Activated CD4-positive, alpha-beta T cell treated with anti-CD3 and anti-CD28 coated beads, Interleukin-10, Interleukin-2, amounts not matched to agents 100 ng/mL and 50 ng/mL, durations not matched to agents 16 hours and 8 hours (primary cell): ENCODE measurements at regions not wholly inside any gene's neighbourhood (a gene's known extent, or its start where the extent isn't known, plus 50 kb on each side); places are given as distances from the start of the nearest gene placed in this dataset.
"Not testable (repeated sequence)": the region's sequence is repeated elsewhere in the genome, so short reads cannot be mapped to it uniquely, and the experiment has no call there.

Experiments
- DNase-seq: peaks from one replicate; pipeline ENCODE4 v3.0.0-alpha.2; 2020

GRCh38 chrX:80508083-80508482 lies 87.8 kb downstream of the TENT5D start:
- not testable (repeated sequence) for DNase-seq

- no peak for DNase-seq
These were observed 91.9 kb downstream of the TENT5D start for GRCh38 chrX:80511969-80512760.

- no peak for DNase-seq
These were observed 92.7 kb downstream of the TENT5D start for GRCh38 chrX:80512924-80513323.

DNA sequence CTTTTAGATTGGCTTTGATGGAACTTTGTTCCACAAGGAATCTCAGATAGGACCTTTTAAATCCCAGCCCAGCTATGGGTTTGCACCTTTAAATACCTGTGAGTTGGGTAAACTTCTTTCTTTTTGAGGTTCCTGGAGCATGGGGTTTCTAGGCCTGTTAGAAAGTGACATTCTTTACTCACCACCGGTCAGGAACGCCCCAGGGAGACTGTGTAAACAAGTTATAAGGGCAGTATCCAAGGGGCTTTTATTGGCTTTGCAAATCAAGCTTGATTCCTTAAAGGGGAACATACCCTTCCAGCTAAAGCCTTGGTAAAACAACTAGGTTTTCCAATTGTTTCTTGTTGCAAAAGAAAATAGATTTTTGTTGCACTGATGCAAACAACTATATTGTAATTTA lies 93.4 kb downstream of the TENT5D start:
- DNase-seq: no peak

- no peak for DNase-seq
These were observed 116.8 kb downstream of the TENT5D start for GRCh38 chrX:80537096-80537495.

DNA sequence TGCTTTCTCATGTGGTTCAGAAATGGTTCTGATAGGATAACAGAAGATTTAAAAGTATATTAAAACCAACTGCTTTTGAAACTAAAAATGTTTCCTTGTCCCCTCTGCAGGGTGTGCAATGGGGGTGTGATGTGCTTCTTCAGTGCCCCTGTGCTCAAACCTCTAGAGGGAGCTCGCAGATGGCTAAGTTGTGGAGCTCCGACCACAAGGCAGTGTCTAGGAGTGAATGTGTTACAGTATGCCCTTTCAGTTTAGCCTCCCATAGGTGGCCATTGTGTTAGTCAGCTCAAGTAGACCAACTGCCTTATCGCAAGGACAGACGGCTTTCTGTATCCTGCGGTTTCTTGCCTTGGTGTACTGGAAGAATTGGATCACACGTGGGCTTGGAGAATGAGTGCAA lies 130.5 kb downstream of the TENT5D start:
- DNase-seq: peak; percentile 9

- no peak for DNase-seq
These were observed 135.9 kb downstream of the TENT5D start for GRCh38 chrX:80556148-80556547.

GRCh38 chrX:80572636-80573035 lies 152.4 kb downstream of the TENT5D start:
- DNase-seq: no peak

DNA sequence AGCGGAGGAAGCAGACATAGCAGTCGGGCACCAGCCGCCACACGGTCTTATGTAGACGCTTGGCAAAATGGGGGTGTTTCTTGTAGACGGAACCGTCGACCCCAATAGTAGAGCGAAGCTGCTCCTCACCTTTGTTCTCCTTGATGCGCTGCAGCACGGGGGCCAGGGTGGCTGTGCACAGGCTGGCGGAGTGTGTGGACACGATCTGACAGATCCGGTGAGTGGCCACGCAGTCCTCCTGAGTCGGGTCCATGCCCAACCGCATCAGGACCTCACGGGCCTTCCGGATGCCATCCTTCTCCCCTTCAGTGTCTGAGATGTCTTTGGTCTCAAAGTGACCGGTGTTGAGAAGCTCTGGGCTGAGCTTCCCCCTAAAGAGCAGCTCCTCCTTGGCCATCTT lies 153.0 kb downstream of the TENT5D start:
- no peak for DNase-seq

GRCh38 chrX:80574486-80575086 lies 154.3 kb downstream of the TENT5D start:
- DNase-seq: not testable (repeated sequence)

GRCh38 chrX:80576267-80576666 lies 156.0 kb downstream of the TENT5D start:
- DNase-seq: no peak

- DNase-seq: no peak
These were observed 156.7 kb downstream of the TENT5D start for GRCh38 chrX:80576806-80577533.

DNA sequence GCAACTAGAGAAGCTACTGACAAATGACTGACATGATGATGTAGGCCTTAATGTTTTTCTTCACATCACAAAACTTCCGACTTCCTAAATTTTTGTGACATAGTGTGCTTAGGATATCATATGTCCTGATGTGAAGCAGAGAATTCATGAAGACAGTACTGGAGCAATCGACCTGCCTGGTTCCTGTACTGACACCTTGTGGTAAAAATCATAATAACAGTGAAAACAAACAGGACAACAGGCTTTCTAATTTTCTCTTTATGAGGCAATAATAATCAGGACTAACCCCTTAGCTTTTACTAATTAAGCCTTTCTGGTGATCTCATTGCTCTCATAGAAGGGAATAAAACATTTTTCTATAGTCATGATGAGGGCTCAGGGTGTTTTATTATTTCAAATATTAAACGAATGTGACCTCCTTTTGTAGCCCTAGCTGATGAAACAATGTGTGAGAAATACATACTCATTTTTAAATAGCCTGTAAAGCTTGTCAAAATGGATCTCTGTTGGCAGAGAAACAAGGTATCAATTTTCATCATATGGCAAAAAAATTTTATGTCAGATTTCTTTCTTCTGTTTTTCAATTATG lies 158.4 kb downstream of the TENT5D start:
- peak; percentile 38 for DNase-seq

DNA sequence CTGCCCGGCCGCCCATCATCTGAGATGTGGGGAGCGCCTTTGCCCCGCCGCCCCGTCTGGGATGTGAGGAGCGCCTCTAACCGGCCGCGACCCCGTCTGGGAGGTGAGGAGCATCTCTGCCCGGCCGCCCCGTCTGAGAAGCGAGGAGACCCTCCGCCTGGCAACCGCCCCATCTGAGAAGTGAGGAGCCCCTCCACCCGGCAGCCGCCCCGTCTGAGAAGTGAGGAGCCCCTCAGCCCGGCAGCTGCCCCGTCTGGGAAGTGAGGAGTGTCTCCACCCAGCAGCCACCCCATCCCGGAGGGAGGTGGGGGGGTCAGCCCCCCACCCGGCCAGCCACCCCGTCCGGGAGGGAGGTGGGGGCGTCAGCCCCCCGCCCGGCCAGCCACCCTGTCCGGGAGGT lies 170.7 kb downstream of the TENT5D start:
- DNase-seq: not testable (repeated sequence)

GRCh38 chrX:80602036-80602860 lies 182.0 kb downstream of the TENT5D start:
- DNase-seq: no peak
